ENCODE measurements at regions not wholly inside any gene's neighbourhood (a gene's known extent, or its start where the extent isn't known, plus 50 kb on each side); places are given as distances from the start of the nearest gene placed in this dataset.

DNA sequence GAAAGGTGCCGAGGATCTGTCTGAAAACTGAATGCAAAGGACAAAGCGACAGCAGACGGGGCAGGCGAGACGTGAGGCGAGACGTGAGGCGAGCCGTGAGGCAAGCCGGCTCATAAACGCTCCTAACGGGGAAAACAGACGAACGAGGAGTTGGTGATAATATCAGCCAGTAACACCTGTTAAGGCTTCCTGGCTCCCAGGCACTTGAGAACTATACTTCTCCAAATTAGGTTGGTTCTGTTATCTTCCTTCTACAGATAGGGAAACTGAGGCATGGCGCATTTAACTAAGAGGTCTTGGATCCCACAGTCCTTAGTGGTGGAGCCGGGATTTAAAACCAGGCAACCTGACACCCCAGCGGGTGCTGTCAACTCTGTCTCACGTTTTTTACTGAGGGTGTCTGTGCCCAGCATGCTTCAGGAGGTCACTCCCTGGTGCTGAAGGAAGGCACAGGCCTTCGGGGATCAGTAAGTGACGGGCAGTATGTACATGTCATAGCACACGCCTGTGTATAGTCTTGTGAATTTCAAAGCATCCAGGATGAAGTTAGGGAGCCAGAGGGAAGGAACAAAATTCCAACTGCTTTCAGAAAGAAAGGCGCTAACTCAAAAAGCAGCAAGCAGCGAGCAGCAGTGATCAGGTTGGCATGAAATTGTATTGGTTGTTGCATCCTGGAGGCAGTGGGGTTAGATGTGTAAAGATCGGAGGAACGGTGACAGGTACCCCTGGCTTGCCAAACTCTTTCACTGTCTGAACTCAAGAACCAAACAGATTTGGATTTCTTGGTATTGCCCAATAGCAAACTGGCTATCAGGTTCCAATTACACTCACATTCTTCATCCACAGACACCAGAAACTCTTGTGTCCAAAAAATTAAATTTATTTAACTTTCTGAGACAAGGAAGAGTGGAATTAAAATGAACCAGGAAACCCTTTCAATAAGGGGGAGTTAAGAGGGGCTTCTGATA, 318.7 kb downstream of the THBS2 start:
- TF ChIP-seq, protein P1, sequence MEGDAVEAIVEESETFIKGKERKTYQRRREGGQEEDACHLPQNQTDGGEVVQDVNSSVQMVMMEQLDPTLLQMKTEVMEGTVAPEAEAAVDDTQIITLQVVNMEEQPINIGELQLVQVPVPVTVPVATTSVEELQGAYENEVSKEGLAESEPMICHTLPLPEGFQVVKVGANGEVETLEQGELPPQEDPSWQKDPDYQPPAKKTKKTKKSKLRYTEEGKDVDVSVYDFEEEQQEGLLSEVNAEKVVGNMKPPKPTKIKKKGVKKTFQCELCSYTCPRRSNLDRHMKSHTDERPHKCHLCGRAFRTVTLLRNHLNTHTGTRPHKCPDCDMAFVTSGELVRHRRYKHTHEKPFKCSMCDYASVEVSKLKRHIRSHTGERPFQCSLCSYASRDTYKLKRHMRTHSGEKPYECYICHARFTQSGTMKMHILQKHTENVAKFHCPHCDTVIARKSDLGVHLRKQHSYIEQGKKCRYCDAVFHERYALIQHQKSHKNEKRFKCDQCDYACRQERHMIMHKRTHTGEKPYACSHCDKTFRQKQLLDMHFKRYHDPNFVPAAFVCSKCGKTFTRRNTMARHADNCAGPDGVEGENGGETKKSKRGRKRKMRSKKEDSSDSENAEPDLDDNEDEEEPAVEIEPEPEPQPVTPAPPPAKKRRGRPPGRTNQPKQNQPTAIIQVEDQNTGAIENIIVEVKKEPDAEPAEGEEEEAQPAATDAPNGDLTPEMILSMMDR (IDR thresholded peaks at IDR 0.05; ENCODE audit: borderline replicate concordance, extremely low read depth, low read length, poor library complexity, severe bottlenecking), result no peak
- TF ChIP-seq EZH2 (IDR thresholded peaks at IDR 0.05; ENCODE audit: borderline replicate concordance, low read depth, low read length, severe bottlenecking), result no peak
